HG02943 (cell line): ENCODE measurements at regions not wholly inside any gene's neighbourhood (a gene's known extent, or its start where the extent isn't known, plus 50 kb on each side); places are given as distances from the start of the nearest gene placed in this dataset.

Experiments used
- ATAC-seq: cut with Tn5 transposase; IDR thresholded peaks from one replicate; pipeline ENCODE4 v1.9.1; 2021; ENCODE audit warnings: mild to moderate bottlenecking, low read depth, moderate library complexity; ENCODE audit not compliant: unreplicated experiment

DNA sequence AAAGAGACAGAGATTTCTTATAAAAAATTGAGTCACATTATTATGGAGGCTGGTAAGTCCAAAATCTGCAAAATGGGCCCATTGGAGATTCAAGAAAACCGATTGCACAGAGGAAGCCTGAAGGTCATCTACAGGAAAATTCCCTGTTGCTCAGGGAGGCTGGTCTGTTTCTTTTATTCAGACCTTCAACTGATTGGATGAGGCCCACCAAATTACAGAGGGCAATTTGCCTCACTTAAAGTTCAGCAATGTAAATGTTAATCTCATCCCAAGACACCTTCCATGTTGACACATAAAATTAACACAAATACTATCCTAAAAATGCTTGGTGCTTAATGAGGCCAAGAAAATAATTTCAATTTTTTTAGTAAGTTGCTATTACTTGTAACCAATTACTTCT lies 219.2 kb upstream of the RUNX1 start:
- no peak for ATAC-seq

DNA sequence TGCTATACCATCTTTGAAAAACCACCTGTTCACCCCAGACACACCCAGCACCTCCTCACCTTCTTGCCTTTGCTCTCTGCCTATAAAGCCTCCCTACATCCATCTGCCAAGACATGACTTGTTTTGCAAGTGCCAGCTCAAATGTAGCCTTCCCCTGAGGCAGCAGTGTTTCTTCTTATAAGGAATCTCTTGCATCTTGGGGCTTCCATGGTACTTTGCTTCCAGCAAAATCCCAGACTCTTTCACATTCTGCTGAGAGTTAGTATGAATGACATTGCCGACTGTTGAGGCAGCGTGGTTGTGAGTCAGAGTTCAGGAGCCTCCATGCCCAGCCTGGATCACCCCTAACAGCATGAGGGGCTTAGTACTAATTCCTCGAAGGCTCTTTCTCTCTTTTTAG lies 217.4 kb upstream of the RUNX1 start:
- ATAC-seq = no peak

DNA sequence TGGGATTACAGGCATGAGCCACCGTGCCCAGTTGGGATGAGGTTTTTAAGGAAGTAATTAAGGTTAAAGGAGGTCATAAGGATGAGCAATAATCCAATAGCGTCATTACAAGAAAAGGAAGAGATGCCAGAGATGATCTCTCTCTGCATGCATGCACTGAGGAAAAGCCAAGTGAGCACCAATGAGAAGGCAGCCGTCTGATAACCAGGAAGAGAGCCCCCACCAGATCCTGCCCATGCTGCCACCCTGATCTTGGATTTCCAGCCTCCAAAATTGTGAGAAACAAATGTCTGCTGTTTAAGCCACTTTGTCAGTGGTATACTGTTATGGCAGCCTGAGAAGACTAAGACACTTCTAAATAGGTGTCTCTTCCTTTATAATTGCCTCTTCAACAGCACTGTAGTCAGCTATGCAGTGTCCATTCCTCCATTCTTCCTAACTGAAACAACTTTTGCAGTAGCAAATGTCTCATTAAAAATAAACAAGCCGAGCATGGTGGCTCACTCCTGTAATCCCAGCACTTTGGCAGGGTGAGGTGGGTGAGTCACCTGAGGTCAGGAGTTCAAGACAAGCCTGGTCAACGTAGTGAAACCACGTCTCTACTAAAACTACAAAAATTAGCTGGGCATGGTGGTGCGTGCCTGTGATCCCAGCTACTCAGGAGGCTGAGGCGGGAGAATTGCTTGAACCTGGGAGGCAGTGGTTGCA lies 216.2 kb upstream of the RUNX1 start:
- ATAC-seq = no peak

DNA sequence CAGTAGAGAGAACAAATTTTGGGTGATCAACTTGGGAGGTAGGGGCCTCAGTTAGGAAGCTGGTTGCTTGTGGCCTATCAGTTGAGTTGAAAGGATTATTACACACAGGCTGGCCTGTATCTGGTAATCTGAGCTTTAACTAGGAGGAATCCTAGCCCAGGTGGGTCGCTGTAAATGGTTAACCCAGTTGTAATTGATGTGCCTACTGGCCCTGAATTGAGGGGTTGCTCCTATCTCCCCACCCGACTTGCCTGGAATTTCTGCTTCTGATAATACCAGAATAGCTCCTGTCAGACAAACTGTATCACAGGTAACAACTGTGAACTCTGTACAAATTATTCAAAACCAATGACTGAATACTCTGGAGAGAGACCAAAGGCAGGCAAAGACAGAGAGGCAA lies 210.4 kb upstream of the RUNX1 start:
- no peak for ATAC-seq

DNA sequence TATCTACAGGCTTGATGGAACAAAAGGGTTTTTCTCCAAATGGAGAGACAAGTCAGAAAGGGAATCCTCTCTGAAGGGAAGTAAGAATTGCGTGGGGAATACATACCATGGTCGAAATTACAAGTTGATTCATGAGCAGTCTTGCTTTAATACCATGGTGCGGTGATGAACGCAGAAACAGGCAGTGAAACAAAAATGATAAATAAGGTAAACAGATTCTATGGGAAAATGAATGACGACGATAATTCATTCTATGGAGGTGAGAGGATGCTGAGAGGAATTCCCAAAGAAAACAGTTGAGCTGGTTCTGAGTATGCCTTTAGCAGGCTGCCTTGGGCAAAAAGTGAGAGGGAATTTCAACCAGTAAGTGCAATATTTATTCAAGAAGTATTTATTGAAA lies 209.4 kb upstream of the RUNX1 start:
- ATAC-seq = no peak

DNA sequence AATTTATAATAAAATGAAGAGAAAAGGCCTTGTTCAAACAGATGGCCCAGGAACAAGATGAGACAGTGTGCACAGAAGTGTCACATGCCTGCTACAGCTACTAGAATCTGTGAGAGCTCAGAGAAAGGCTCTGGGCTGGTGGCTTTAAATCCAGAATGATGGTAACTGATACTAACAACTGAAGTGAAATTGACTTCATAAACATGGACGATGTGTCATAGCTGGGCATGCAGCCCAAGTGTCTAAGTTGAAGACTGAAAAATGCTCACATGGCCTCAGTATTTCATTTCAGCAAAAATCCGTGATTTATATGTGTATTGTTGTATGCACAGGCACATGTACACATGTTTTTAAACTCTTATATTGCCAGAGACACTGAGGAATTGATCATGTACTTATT lies 208.3 kb upstream of the RUNX1 start:
- ATAC-seq = no peak

DNA sequence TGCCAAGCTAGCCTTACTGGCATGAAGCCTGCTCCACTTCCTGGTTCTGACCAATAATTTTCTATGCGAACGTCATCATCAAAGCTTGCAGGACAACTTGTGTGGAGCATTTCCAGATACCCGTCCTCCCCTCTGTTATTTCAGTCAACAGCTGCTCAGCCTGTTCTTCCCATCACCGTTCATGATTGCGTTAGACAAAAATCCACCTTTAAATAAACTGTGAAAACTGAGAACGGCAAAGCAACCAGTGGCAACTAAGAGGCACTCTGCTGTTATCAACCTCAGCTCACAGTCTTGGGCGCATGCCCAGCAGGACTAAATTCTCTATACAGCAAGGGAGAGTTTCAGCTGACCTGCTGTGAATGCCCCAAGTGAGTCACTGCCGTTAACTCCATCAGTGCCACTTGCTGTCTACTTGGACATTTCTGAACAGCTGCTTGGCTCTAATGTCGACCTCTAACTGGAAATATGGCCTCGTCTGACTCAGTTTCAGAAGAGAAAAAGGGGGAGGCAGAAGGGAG lies 207.4 kb upstream of the RUNX1 start:
- ATAC-seq = no peak

DNA sequence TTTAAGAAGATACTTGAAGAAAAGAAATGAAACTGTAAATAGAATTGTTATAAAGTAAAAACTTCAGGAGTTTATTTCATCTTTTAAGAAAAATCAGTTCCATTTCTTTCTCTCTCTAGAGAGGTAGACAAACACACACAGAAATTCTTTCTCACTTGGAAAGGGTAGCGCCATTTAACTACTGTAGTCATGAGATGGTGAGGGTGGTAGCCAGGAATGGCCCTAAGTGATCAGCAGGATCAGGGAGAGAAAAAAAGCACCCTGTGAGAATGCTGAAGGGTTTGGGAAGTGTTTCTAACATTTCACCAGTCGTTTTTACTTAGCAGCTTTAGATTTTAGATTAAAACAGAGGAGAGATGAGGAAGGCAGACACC lies 205.7 kb upstream of the RUNX1 start:
- ATAC-seq = no peak

DNA sequence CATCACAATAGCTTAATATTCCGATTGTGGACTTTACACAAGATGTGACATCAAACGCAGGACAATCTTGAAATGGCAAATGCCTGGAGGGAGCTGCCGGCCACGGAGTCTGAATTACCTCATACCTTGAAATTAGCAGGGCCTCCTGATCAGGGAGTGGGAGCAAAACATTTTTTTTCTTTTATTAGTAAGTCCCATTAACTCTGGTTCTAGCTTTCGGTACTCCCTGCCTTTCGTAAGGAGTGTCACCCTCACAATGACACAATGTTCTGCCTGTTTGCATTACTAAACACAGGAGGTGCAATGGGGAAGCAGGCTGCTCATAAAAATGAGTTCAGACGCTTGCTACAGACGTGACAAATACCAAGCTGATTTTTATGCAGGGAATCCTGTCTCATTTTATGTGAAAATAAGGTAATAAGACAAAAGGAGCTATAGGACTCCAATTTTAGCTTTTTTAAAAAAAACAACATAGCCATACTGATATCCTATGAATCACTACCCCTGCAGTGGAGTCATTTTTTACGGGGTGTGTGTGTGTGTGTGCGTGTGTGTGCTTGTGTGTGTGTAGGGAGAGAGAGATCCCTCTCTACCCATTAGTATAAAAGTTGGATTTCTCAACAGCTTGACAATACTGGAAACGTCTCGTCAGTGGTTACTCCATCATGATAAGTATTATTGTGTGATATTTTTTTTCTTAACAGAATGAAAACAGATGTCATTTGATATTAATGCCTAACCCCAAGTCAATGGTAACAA lies 205.1 kb upstream of the RUNX1 start:
- ATAC-seq = no peak

DNA sequence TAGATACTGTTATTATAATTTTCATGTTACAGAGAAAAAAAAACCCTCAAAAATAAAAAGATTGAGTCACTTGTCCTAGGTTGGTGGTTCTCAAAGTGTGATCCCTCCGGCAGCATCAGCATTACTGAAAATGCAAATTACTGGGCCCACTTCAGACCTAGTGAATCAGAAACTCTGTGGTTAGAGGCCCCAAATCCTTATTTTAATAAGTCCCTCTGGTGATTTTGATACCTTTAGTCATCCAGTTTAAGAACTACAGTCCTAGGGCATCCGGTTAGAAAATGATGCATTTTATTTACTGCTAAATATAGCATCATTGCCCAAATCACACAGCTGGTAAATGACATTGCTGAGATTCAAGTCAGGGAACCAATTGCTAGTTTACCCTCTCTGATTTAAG lies 203.7 kb upstream of the RUNX1 start:
- no peak for ATAC-seq

DNA sequence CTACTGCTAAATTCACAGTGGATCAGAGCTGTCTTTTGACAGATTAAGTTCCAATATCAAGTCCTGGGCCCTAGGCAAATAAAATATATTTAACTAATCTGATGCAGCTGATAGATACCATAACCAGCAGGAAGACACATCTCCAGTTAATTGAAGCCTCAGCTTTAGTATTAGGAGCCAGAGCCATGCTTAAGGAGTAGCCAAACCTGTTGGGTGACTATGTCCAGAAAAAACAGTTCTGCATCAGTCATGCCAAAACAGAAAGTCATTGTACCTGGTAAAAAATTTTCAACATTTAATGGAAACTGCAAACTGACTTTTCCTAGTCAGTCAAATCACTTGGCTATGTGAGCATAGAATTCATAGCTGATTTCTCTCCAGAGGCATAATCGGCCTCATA lies 200.5 kb upstream of the RUNX1 start:
- ATAC-seq = no peak

DNA sequence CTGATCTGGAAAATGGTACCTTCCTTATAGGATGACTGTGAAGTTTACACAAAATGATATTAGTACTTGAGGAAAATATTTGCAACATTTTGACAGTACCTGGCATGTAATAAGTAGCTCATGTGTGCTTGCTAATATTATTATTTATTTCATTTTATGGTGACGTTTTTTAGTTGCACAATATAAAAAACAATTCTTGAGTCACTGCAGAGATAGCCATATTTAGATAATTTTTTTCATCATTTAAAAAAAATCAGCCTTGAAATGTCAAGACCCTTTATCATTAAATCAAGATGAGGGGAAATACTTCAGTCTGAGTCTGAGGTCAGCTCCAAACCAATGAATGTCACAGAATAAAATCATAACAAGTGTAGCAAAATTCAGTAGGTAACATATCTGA lies 196.8 kb upstream of the RUNX1 start:
- no peak for ATAC-seq

DNA sequence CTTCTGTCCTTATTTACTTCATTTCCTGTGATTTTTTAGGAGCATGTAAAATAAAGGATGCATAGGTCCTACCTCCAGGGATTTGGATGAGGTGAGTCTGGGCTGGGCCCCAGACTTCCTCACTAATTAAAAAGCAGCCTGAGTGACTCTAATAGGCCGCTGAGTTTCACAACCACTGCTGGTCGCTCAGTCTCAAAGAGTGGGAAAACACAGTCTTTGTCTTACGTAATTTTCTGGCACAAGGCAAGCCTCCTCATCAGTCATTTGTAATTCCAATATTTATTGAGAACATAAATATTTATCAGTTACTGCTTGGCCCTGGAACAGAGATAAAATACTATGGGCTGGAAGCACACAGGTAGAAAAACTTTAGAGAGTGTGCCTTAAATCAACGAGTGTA lies 195.4 kb upstream of the RUNX1 start:
- no peak for ATAC-seq

DNA sequence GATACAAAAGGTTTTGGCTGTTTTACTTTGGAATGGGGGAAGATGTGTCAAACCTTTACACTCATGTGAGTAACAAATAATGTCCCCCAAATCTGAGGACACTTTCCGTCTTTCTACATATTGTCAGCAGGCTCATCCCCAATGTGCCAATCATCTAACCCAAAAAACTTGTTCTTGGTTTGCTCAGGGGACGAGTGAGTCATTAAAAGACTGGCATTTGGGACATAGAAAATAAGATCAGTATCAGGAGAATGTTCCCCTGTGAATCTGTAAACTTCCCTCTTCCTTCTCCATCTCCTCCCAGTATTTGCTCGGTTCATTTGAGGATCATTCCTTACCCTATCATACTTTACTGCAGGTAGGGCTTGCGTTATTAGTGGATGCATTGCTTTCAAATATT lies 194.1 kb upstream of the RUNX1 start:
- no peak for ATAC-seq

DNA sequence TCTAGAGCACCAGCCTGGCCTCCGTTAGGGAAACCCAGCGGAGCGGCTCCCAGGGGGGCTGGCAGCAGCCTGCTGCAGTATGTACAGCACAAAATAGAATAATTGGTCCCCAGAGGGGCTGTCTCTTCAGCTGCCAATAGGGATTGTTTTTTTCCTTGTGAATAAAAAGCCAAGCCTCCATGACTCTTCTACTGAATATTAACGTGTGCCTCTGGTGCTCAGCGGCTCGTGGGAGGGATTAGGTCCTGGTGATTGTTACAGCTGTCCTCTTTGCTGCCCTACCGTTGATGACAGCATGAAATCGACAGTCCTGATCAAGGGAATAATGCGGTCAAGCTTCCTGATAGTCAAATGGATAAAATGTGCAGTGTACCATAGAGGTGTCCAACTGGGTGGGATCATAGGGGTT lies 190.7 kb upstream of the RUNX1 start:
- no peak for ATAC-seq

DNA sequence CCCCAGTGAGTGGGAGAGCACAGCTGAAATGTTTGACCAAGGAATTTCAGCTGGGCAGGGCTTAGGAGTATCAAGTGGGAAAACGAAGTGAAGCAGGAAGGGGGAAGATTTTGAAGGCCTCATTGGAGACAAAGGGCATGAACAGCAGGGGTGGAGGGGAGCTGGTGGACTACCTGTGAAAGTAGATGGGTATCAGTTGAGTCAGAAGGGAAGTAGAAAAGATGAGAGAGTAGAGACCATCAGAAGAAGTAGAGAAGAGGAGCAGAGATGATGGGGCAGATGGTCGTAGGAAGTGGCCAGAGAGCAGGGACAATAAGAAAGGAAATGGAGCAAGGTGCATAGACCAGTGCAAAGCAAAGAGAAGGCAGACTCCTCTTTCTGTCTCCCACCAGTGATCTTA lies 189.0 kb upstream of the RUNX1 start:
- no peak for ATAC-seq

DNA sequence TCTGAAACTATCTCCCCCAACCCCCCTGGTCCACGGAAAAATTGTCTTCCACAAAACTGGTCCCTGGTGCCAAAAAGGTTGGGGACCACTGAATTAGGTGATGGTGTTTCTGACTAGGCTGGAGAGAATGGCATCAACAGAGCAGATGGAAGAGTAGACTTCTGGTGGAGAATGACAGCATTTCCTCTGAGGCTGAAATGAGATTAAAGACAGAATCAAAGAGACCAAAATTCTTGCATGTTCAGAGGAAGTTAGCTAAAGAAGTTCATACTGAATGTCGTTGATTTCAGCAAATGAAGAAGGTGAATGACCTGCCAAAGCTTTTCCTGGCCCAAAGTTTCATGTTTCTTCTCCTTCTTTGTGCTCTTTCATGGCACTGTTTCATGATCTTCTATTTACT lies 188.2 kb upstream of the RUNX1 start:
- ATAC-seq = no peak

DNA sequence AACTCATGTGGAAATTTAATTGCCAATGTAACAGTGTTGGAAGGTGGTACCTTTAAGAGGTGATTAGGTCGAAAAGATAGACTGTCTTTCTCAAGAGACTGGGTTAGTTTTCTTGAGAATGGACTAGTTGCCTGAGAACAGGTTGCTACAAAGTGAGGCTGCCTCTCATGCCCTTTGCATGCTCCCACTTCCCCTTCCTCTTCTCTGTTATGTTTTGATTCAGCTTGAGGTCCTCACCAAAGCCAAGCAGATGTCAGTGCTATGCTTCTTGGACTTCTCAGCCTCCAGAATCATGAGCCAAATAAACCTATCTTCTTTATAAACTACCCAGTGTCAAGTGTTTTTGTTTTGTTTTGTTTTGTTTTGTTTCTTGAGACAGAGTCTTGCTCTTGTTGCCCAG lies 187.0 kb upstream of the RUNX1 start:
- ATAC-seq = no peak

DNA sequence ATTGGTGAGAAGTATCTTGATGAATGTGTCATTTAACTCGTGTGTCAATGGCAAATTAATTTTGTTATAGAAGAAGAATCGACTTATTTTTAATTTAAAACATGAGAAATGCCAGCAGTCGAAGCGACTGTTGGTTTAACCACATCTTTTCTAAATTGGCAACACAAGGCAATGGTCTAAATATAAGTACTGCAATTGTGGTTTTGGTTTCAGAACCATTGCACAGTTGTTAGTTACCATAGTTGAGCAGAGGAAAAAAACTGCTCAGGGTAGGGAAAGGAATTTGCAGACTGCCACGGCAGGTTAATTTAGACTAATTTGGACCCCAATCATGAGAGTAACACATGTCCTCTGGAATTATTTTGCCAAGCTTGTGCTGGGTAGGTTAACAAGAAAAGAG lies 185.6 kb upstream of the RUNX1 start:
- no peak for ATAC-seq

DNA sequence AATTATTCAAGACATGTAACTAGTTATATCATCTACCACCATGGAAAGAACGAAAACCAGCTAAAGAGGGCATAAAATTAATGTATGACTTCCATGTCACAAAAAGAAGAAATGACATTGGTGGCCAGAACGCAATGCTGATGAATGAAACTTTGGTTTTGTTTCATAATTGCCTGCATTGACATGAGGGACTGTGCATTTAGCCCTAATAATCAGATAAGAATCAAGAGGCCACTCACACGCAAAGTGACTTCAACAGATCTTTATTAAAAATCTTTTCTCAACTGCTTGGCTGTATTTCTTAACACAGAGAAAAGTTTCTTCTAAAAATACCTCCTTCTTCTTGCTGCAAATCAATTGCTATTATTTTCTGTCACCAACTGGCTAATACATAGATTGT lies 184.7 kb upstream of the RUNX1 start:
- no peak for ATAC-seq

DNA sequence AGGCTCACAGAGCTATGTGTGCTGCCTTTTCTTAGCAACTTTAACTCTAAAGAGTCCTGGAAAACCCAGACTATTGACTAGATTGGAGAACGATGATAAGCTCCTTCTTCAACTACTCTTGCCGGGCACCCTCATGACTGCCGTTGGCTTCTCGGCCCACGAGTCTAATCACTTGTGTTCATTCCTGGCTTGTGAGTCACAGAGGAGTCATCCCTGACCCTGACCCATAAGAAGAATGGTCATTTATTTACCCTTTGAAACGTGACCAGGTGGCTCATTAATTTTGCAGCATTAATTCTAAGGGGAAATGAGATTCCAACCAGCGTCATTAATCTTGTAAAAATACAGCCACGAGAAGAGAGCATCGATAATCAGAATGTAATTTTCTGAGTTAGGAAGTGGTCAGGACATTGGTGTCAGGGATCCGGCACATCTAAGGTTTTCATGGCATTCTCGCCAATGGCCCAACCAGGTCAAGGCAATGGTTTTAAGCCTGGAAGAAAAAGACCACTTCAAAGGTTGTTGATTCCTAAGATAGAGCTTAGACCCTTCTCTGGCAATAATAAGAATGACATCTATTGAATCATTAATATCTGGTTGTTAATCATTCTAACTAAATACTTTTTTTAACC lies 183.6 kb upstream of the RUNX1 start:
- no peak for ATAC-seq

DNA sequence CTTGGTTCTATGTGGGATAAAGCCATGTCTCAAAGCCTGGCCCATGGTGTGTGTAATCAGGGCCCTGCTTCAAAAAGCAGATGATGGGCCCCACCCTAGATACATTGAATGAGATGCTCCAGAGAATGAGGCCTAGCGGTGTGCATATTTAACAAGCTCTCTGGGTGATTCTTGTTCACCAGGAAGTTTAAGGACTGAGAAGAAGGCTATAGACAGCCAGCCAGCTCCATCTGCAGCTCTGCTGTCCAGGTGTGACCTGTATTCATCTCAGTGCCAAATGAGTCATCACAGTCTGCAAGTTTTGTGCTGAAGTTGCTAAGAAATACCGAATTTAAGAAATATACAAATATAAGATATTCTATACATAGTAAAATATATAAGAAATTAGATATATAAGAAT lies 182.0 kb upstream of the RUNX1 start:
- ATAC-seq = no peak
